Bronchial epithelial cell (primary cell): ENCODE measurements at regions not wholly inside any gene's neighbourhood (a gene's known extent, or its start where the extent isn't known, plus 50 kb on each side); places are given as distances from the start of the nearest gene placed in this dataset.
A peak's percentile ranks its signal among the peaks of the same experiment; 100 is the strongest.
"Not testable (repeated sequence)": the region's sequence is repeated elsewhere in the genome, so short reads cannot be mapped to it uniquely, and the experiment has no call there.

Experiments
- DNase-seq: peaks from one replicate; pipeline ENCODE4 v3.0.0-alpha.2; 2010; ENCODE audit warnings: low read depth
- FAIRE-seq: peaks from 2 replicates; lab custom pipeline; 2011; peaks lifted over from hg19 to GRCh38; lab: Jason Lieb, UNC
- H3K27me3 ChIP-seq: 2 replicates; pipeline ENCODE4 v1.5.1; 2011; ENCODE audit warnings: low read length; ENCODE audit not compliant: control insufficient read depth, insufficient read depth
- H3K36me3 ChIP-seq: 2 replicates; pipeline ENCODE4 v1.5.1; 2011; ENCODE audit warnings: low read length; ENCODE audit not compliant: control insufficient read depth, insufficient read depth
- H3K4me3 ChIP-seq: 2 replicates; pipeline ENCODE4 v1.5.1; 2011; ENCODE audit warnings: mild to moderate bottlenecking, low read depth, low read length, control low read depth
- CTCF ChIP-seq: IDR thresholded peaks from 2 replicates; pipeline ENCODE4 v1.5.1; 2011; ENCODE audit warnings: mild to moderate bottlenecking, moderate library complexity, low read length, control low read depth, inconsistent platforms; ENCODE audit not compliant: insufficient read depth, severe bottlenecking

DNA sequence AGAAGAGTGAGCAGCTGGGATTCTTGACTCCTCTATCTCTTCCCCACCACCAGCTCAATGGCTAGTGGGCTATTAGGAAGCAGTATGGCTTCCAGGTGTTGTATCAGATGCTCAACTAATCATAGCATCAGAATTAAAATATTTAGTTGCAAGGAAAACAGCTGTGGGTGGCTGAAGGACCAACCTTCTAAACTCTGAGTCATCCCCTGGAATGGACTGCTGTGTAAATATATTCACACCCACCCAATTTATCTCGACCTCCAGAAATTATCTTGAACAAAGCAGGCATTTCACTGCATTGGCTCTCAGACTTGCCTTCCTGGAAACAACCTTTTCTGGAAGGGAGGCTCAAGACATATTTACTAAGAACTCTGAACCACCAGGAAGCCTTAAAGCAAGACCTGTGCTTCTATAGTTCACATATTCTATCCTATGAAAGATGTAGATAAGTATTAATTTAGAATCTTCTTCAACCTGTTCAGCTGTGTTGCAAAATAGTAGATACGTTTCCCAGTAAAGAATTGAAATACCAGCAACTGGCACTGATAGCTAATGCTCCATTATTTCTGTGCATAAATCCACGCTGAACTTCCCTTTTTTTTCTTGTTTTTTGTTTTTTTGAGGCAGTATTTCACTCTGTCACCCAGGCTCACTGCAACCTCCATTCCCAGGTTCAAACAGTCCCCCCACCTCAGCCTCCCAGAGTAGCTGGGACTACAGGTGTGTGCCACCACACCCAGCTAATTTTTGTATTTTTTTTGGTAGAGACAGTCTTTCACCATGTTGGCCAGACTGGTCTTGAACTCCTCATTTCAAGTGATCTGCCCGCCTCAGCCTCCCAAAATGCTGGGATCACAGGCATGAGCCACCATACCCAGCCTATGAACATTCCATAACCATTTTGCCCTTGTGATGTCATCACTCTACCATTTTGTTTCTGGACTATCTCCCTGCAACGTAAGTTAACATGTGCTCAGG, 56.9 kb upstream of the CD2AP start:
- Histone ChIP-seq H3K27me3 (no peaks in the 10 kb centered on the region), H3K4me3 (no peak overlapping the region), H3K36me3 (no peaks in the 10 kb centered on the region)
- FAIRE-seq (no peak), DNase-seq (peak; percentile 67)
- no peak for TF ChIP-seq CTCF

GRCh38 chr6:47423079-47423478, 54.5 kb upstream of the CD2AP start:
- FAIRE-seq (no peak), DNase-seq (no peak)
- H3K36me3 ChIP-seq: no peaks in the 10 kb centered on the region
- H3K4me3 ChIP-seq: no peak overlapping the region
- no peak for TF ChIP-seq CTCF
- H3K27me3 ChIP-seq: no peaks in the 10 kb centered on the region

GRCh38 chr6:47424436-47424836, 53.2 kb upstream of the CD2AP start:
- DNase-seq (no peak), FAIRE-seq (no peak)
- TF ChIP-seq CTCF: no peak
- Histone ChIP-seq H3K4me3 (no peak overlapping the region), H3K36me3 (no peaks in the 10 kb centered on the region), H3K27me3 (no peaks in the 10 kb centered on the region)

- not testable (repeated sequence) for DNase-seq, H3K4me3 ChIP-seq, H3K36me3 ChIP-seq, FAIRE-seq, H3K27me3 ChIP-seq
Observed at GRCh38 chr6:47425724-47426123, 51.9 kb upstream of the CD2AP start.

DNA sequence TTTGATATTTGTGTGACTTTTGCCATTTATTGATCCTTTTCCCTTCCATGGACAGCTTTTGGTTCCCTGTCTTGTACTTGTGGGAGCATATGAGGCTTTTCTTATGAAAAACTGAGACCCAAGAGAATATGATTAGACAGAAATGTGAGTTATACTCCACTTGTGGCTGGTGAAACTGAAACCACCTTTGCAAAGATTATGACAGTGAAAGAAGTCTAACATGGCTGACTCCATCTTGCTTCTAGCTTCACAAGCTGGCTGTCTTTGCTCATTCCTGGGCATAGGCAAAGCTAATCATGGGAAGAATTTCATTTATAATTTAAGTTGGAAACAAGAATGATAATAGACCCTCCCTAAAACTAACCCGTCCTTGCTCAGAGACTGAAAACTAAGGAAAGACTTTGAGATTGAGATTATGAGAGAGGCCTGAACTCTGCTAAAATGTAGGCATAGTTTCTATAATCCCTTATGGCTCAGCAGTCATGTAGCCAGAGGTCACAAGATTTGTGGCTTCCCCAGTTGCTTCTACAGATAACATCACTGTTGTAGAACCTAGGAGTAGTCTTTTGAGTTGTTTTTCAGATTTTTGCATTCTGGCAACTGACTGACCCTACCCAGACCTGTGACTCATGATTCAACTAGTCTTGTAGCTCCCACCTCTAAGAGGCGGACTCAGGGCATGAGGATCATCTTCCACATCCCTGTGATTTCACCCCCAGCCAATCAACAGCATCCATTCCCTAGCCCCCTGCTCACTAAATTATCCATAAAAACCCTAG, 50.9 kb upstream of the CD2AP start:
- H3K4me3 ChIP-seq: no peak overlapping the region
- no peak for TF ChIP-seq CTCF
- FAIRE-seq (no peak), DNase-seq (no peak)
- H3K36me3 ChIP-seq: no peaks in the 10 kb centered on the region
- H3K27me3 ChIP-seq: no peaks in the 10 kb centered on the region

DNA sequence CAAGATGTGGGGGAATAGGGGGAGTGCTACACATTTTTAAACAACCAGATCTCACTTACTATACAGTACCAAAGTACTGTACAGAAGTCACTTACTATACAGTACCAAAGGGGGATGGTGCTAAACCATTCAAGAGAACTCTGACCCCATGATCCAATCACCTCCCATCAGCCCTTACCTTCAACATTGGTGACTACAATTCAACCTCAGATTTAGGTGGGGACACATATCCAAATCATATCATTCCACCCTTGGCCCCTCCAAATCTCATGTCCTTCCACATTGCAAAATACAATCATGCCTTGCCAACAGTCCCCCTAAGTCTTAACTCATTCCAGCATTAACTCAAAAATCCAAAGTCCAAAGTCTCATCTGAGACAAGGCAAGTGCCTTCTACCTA, 49.9 kb upstream of the CD2AP start:
- no peak for DNase-seq
- no peak for FAIRE-seq
- Histone ChIP-seq H3K4me3 (no peak overlapping the region), H3K36me3 (no peaks in the 10 kb centered on the region), H3K27me3 (no peaks in the 10 kb centered on the region)
- TF ChIP-seq CTCF: no peak
